ENCODE measurements at regions not wholly inside any gene's neighbourhood (a gene's known extent, or its start where the extent isn't known, plus 50 kb on each side); places are given as distances from the start of the nearest gene placed in this dataset.

- Mint-ChIP-seq H3K4me3 (no peak overlapping the region), H3K27me3 (no peaks in the 10 kb centered on the region), H3K27ac (no peak overlapping the region), H3K9me3 (ENCODE audit: insufficient read depth) (no peaks in the 10 kb centered on the region), H3K4me1 (no peaks in the 10 kb centered on the region)
- ATAC-seq (ENCODE audit: low read depth) (no peak), DNase-seq (no peak)
- H3K36me3 ChIP-seq (replicated peaks in 1 of 2; ENCODE audit: control extremely low read depth in 1 of 2, control insufficient read depth in 1 of 2, extremely low read depth in 1 of 2, insufficient read depth in 2 of 2, low read length in 1 of 2): no peaks in the 10 kb centered on the region
- TF ChIP-seq CTCF (IDR thresholded peaks at IDR 0.05) (no peak), EZH2 (IDR thresholded peaks at IDR 0.05; ENCODE audit: borderline replicate concordance, insufficient read depth, low read depth, low read length, poor library complexity, severe bottlenecking) (no peak)
- H3K4me2 ChIP-seq (replicated peaks; ENCODE audit: low read depth, low read length, poor library complexity, severe bottlenecking): no peak overlapping the region
- intact Hi-C loops (cut with micrococcal nuclease): no loop called here
- H3K9ac ChIP-seq (ENCODE audit: low read length): no peak overlapping the region
- WGBS (ENCODE audit: insufficient coverage): no CpG with 5 or more reads among the region's 3 CpGs
- H3K4me3 ChIP-seq (ENCODE audit: control extremely low read depth in 1 of 5, extremely low read depth in 1 of 5, insufficient read depth in 1 of 5, low read depth in 2 of 5, low read length in 4 of 5): no peak overlapping the region
- H3K27me3 ChIP-seq (replicated peaks in 1 of 4; ENCODE audit: control extremely low read depth in 1 of 4, control insufficient read depth in 3 of 4, insufficient read depth in 4 of 4, low read length in 3 of 4): no peaks in the 10 kb centered on the region
- H2AFZ ChIP-seq (ENCODE audit: insufficient read depth, low read depth, low read length, poor library complexity, severe bottlenecking): no peak overlapping the region
- no peaks in the 10 kb centered on the region for H3K9me3 ChIP-seq (ENCODE audit: control extremely low read depth in 1 of 3, control insufficient read depth in 2 of 3, insufficient read depth in 1 of 3, low read length in 2 of 3)
- no peaks in the 10 kb centered on the region for H3K4me1 ChIP-seq (ENCODE audit: control insufficient read depth in 2 of 2, insufficient read depth in 2 of 2, low read length in 2 of 2)
- no peak overlapping the region for H3K27ac ChIP-seq (ENCODE audit: low read length in 2 of 2)
- H3K79me2 ChIP-seq (ENCODE audit: control insufficient read depth, insufficient read depth, low read length): no peaks in the 10 kb centered on the region
- ChIA-PET CTCF (interaction anchor here (1.3 kb wide), 1 partner anchor 12 kb away, joined by 3 read pairs; no protein-coding TSS in a partner anchor), POLR2A (no interaction called here)
- no peaks in the 10 kb centered on the region for H4K20me1 ChIP-seq (ENCODE audit: control insufficient read depth, insufficient read depth, low read length, poor library complexity, severe bottlenecking)
Observed at GRCh38 chr11:86129740-86130540, 61.1 kb upstream of the PICALM start.

GRCh38 chr11:86128914-86129313 is 60.0 kb upstream of the PICALM start:
- no peaks in the 10 kb centered on the region for H3K79me2 ChIP-seq (ENCODE audit: control insufficient read depth, insufficient read depth, low read length)
- no peak for DNase-seq
- Mint-ChIP-seq H3K27me3 (no peaks in the 10 kb centered on the region), H3K4me1 (no peaks in the 10 kb centered on the region), H3K4me3 (no peak overlapping the region), H3K27ac (no peak overlapping the region), H3K9me3 (ENCODE audit: insufficient read depth) (no peaks in the 10 kb centered on the region)
- TF ChIP-seq CTCF (IDR thresholded peaks at IDR 0.05): no peak
- no peak for TF ChIP-seq EZH2 (IDR thresholded peaks at IDR 0.05; ENCODE audit: borderline replicate concordance, insufficient read depth, low read depth, low read length, poor library complexity, severe bottlenecking)
- H3K9me3 ChIP-seq (ENCODE audit: control extremely low read depth in 1 of 3, control insufficient read depth in 2 of 3, insufficient read depth in 1 of 3, low read length in 2 of 3): no peaks in the 10 kb centered on the region
- H3K4me2 ChIP-seq (replicated peaks; ENCODE audit: low read depth, low read length, poor library complexity, severe bottlenecking): no peak overlapping the region
- H3K9ac ChIP-seq (ENCODE audit: low read length): no peak overlapping the region
- no CpG with 5 or more reads among the region's 2 CpGs for WGBS (ENCODE audit: insufficient coverage)
- H2AFZ ChIP-seq (ENCODE audit: insufficient read depth, low read depth, low read length, poor library complexity, severe bottlenecking): no peak overlapping the region
- H4K20me1 ChIP-seq (ENCODE audit: control insufficient read depth, insufficient read depth, low read length, poor library complexity, severe bottlenecking): no peaks in the 10 kb centered on the region
- no peak overlapping the region for H3K4me3 ChIP-seq (ENCODE audit: control extremely low read depth in 1 of 5, extremely low read depth in 1 of 5, insufficient read depth in 1 of 5, low read depth in 2 of 5, low read length in 4 of 5)
- ATAC-seq (ENCODE audit: low read depth): no peak
- no peak overlapping the region for H3K27ac ChIP-seq (ENCODE audit: low read length in 2 of 2)
- H3K4me1 ChIP-seq (ENCODE audit: control insufficient read depth in 2 of 2, insufficient read depth in 2 of 2, low read length in 2 of 2): no peaks in the 10 kb centered on the region
- CTCF ChIA-PET: interaction anchor here (1.3 kb wide), 1 partner anchor 11 kb away, joined by 3 read pairs; no protein-coding TSS in a partner anchor
- intact Hi-C loops (cut with micrococcal nuclease): no loop called here
- no peaks in the 10 kb centered on the region for H3K27me3 ChIP-seq (replicated peaks in 1 of 4; ENCODE audit: control extremely low read depth in 1 of 4, control insufficient read depth in 3 of 4, insufficient read depth in 4 of 4, low read length in 3 of 4)
- H3K36me3 ChIP-seq (replicated peaks in 1 of 2; ENCODE audit: control extremely low read depth in 1 of 2, control insufficient read depth in 1 of 2, extremely low read depth in 1 of 2, insufficient read depth in 2 of 2, low read length in 1 of 2): no peaks in the 10 kb centered on the region
- POLR2A ChIA-PET: no interaction called here
